ENCODE measurements at regions not wholly inside any gene's neighbourhood (a gene's known extent, or its start where the extent isn't known, plus 50 kb on each side); places are given as distances from the start of the nearest gene placed in this dataset.

DNA sequence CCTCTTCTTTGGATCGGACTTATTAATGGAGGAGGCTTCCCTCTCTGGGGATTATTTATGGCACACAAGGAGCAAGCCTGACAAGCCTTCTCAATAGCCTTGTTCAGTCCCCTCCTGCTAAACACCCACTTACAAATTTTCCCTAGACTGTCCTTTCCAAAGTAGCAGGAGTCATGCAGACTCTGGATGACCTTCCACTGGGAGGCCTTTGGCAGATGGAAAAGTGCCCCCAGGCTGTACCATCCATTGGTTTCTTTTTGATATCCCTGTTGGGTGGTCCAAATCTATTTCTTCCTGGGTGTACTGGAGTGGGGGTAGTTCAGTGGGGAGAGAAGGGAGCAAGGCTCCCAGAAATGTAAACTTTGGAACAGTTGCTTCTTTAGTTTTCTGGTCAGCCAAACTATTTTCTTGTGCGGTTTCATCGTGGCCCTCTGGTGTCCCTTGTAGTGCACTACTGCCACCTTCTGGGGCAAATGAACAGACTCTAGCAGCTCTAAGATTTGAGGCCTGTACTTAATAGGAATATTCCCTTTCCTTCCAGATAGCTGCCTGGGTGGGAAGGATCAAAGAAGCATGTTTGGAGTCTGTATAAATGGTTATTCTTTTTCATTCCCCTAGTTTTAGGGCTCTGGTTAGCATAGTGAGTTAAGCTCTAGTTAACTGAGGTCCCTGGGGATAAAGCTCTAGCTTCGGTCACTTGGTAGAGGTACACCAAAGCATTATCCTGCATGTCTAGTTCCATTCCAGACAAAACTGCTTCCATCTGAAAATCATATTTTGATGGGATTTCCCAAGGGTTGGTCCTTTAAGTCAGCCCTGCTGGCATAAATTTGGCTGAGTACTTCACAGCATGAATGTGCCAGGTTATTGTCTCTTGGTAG lies 409.5 kb downstream of the SLC6A15 start:
- 53 to 54% methylated on average over 4 of the region's 4 CpGs for WGBS, 2 donors

DNA sequence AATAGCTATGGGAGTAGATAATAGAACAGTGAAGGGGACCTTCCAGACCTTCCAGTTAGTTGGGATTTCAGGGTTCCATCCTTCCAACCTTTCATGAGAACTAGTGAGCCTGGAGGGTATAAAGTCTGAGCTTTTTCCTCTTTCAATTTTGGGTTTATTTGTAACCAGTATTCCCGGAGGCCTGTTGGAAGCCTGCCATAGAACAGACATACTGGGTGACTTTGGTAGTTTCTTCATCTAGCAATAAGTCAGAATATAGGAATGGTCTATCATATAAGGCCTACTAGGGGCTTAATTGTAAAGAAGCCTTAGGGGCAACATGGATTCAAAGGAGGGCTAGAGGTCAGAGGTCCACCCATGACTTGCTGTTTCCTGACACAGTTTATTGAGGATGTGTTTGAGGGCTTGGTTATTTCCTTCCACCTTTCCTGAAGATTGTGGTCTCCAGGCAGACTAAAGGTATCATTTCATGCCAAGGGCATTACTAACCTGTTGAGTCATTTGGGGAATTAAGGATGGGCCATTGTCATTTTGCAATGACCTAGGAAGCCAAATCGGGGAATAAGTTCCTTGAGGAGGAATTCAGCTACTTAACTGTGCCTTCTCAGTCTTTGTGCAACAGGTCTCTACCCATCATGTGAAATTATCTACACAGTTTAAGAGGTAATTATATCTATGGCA lies 410.3 kb downstream of the SLC6A15 start:
- Histone ChIP-seq H3K4me3 (no peak overlapping the region), H3K4me1 (no peaks in the 10 kb centered on the region), H3K36me3 (no peaks in the 10 kb centered on the region), H3K27ac (no peak overlapping the region), H3K9me3 (no peaks in the 10 kb centered on the region), H3K27me3 (no peaks in the 10 kb centered on the region)
- TF ChIP-seq, protein P1, sequence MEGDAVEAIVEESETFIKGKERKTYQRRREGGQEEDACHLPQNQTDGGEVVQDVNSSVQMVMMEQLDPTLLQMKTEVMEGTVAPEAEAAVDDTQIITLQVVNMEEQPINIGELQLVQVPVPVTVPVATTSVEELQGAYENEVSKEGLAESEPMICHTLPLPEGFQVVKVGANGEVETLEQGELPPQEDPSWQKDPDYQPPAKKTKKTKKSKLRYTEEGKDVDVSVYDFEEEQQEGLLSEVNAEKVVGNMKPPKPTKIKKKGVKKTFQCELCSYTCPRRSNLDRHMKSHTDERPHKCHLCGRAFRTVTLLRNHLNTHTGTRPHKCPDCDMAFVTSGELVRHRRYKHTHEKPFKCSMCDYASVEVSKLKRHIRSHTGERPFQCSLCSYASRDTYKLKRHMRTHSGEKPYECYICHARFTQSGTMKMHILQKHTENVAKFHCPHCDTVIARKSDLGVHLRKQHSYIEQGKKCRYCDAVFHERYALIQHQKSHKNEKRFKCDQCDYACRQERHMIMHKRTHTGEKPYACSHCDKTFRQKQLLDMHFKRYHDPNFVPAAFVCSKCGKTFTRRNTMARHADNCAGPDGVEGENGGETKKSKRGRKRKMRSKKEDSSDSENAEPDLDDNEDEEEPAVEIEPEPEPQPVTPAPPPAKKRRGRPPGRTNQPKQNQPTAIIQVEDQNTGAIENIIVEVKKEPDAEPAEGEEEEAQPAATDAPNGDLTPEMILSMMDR (IDR thresholded peaks at IDR 0.05), result no peak
- TF ChIP-seq POLR2AphosphoS5 (IDR thresholded peaks at IDR 0.05) (no peak), POLR2A (IDR thresholded peaks at IDR 0.05) (no peak), EP300 (IDR thresholded peaks at IDR 0.05) (no peak)
- intact Hi-C loops (cut with DNase I), result loop anchor here (5.0 kb wide), 1 partner anchor 1815 kb away; the partner anchor contains the start of gene TMTC2
- WGBS, 2 donors, result 71 to 86% methylated on average over 2 of the region's 2 CpGs
- DNase-seq, result no peak

More for the DNA sequence above, 409.5 kb downstream of the SLC6A15 start:
- Histone ChIP-seq H3K4me3 (no peak overlapping the region), H3K36me3 (no peaks in the 10 kb centered on the region), H3K27me3 (no peaks in the 10 kb centered on the region), H3K4me1 (peaks cover 0 to 8% (median 5%) of the 10 kb centered on the region in 4 donors), H3K27ac (no peak overlapping the region), H3K9me3 (no peaks in the 10 kb centered on the region)
- intact Hi-C loops (cut with DNase I), result loop anchor here (5.0 kb wide), 1 partner anchor 1816 kb away; the partner anchor contains the start of gene TMTC2
- TF ChIP-seq EP300 (IDR thresholded peaks at IDR 0.05) (no peak), POLR2AphosphoS5 (IDR thresholded peaks at IDR 0.05) (no peak), POLR2A (IDR thresholded peaks at IDR 0.05) (no peak)
- TF ChIP-seq, protein P1 (IDR thresholded peaks at IDR 0.05), result peak in 3 of 4 experiments; percentile 40 to 56 (median 54)
- no peak for DNase-seq

DNA sequence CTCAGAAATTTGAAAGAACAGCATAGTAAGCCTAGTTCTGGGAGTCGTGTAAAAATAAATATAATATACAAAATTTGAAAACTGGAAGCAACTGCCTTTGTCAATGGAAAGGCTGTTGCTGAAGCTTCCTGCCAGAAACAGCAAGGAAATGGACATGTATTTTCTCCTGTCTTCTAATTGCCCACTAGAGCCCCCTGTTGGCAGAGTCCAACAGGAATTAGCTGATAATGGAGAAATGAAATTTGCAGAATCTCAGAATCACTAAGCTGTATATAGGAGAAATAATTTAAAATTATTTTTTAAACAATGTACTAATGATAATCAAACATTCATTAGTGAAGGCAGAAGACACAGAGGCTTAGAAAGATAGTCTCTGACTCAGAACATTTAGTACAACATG lies 414.8 kb downstream of the SLC6A15 start:
- WGBS, 2 donors, result 72 to 74% methylated on average over 1 of the region's 1 CpG

DNA sequence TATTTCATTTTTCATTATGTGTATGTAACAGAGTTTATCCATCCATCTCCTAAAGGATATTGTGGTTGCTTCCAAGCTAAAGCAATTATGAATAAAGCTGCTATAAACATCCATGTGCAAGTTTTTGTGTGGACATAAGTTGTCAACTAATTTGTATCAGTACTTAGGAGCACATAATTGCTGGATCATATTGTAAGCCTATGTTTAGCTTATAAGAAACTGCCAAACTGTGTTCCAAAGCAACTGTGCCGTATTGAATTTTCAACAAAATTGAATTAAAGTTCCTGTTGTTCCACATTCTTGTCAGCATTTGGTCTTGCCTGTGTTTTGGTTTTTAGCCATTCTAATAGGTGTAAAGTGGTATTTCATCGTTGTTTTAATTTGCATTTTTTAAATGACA lies 416.9 kb downstream of the SLC6A15 start:
- Histone ChIP-seq H3K36me3 (no peaks in the 10 kb centered on the region), H3K27me3 (no peaks in the 10 kb centered on the region), H3K4me1 (no peaks in the 10 kb centered on the region), H3K9me3 (no peaks in the 10 kb centered on the region), H3K27ac (no peak overlapping the region), H3K4me3 (no peak overlapping the region)
- TF ChIP-seq, protein P1 (IDR thresholded peaks at IDR 0.05), result no peak
- TF ChIP-seq EP300 (IDR thresholded peaks at IDR 0.05) (no peak), POLR2A (IDR thresholded peaks at IDR 0.05) (no peak)
- 87 to 93% methylated on average over 2 of the region's 2 CpGs for whole genome bisulfite sequencing, 2 donors
- intact Hi-C loops (cut with DNase I), result no loop called here
- no peak for DNase-seq

More for the DNA sequence above, 414.8 kb downstream of the SLC6A15 start:
- Histone ChIP-seq H3K4me1 (no peaks in the 10 kb centered on the region), H3K4me3 (no peak overlapping the region), H3K36me3 (no peaks in the 10 kb centered on the region), H3K27me3 (no peaks in the 10 kb centered on the region), H3K27ac (no peak overlapping the region), H3K9me3 (no peaks in the 10 kb centered on the region)
- TF ChIP-seq, protein P1 (IDR thresholded peaks at IDR 0.05), result peak in 1 of 4 experiments; percentile 38
- no peak for TF ChIP-seq POLR2A (IDR thresholded peaks at IDR 0.05)
- intact Hi-C loops (cut with DNase I), result no loop called here
- DNase-seq, result no peak

Data from sigmoid colon (tissue), 6 donors.